GM12892 (cell line): ENCODE measurements at regions not wholly inside any gene's neighbourhood (a gene's known extent, or its start where the extent isn't known, plus 50 kb on each side); places are given as distances from the start of the nearest gene placed in this dataset.

ENCODE experiments used
- POLR2A ChIP-seq: IDR thresholded peaks from 2 replicates; pipeline ENCODE4 v1.6.1; 2011; ENCODE audit warnings: low read depth, low read length, control low read depth
- POLR2AphosphoS5 ChIP-seq: IDR thresholded peaks from 2 replicates; pipeline ENCODE4 v1.6.1; 2011; ENCODE audit warnings: low read depth, low read length, control low read depth
- TAF1 ChIP-seq: IDR thresholded peaks from 2 replicates; pipeline ENCODE4 v1.6.1; 2011; ENCODE audit warnings: low read depth, mild to moderate bottlenecking, control low read depth, low read length, borderline replicate concordance

DNA sequence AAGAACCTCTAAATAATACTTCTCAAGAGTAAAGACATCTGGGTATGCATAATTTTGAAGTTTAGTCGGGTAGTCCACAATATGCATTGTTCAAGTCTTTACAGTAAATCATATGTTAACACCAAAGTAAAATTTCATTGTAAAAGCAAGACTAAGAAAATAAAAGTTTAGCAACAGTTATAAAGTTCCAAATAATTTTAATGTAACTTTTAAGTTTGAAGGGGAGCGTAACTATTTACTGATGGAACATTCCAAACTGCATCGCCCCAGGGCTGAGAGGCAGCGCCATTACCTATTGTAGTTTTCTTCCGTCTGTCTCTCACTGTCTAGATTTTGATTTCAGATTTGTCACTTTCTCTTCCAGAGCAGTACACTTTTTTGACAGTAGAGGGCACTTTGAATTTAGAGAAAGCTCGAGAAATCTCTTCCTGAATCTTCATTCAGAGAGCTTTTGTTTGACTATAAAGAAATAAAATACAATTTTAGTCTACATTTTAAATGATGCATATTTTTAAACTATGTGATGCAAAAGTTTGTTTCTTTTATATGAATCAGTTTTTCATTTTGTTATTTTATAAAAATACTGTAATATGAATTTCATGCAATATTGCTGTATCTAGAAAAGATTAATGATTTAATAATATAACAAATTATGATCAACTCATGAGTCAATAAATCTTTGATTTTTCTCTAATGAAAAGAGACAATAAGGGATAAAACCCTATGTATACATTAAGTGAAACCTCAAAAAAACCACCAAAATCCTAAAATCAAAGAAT lies 389.8 kb downstream of the FIGN start:
- TF ChIP-seq POLR2A = no peak
- TF ChIP-seq POLR2AphosphoS5 = no peak
- TF ChIP-seq TAF1 = no peak
